ENCODE measurements at regions not wholly inside any gene's neighbourhood (a gene's known extent, or its start where the extent isn't known, plus 50 kb on each side); places are given as distances from the start of the nearest gene placed in this dataset.
"Not testable (repeated sequence)": the region's sequence is repeated elsewhere in the genome, so short reads cannot be mapped to it uniquely, and the experiment has no call there.

DNA sequence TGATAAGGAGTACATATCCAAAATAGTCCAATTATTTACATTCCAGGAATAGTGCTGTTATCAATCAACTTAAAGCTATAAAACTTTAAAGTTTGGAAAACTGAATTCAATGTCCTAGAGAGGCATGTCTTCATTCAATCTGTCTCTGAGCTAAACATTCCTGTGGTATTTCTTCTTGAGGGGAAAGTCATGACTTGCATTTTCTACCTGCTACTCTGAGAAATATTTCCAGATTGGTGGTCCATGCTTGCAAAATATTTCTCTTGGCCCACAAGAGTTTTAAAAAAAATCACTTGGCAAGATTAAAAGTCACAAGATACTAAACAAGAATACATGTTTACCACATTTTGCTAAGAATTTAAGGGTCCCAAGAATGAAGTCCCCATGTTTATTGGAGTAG is 63.6 kb upstream of the HGF start:
- no peak for DNase-seq (ENCODE audit: low spot score)

DNA sequence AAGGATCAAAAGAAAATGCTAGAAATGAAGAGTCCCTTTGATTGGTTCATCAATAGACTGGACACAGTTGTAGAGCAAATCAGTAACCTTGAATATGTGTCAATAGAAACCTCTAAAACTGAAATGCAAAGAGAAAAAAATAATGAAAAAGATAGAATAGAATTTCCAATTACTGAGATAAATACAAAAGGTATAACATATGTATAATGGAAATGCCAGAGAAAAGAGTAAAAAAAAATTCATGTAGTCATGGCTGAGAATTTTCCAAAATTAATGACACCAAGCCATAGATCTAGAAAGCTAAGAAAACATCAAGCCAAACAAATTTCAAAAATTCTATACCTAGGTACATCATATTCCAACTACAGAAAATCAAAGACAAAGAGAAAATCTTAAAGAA is 62.0 kb upstream of the HGF start:
- no peak for DNase-seq (ENCODE audit: low spot score)

DNA sequence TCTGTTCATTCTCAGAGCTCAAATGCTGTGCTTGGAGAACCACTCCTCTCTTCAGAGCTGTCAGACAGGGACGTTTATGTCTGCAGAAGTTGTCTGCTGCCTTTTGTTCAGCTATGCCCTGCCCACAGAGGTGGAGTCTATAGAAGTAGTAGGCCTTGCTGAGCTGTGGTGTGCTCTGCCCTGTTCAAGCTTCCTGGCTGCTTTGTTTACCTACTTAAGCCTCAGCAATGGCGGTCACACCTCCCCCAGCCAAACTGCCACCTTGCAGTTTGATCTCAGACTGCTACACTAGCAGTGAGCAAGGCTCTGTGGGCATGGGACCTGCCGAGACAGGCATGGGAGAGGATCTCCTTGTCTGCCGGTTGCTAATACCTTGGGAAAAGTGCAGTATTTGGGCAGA is 59.7 kb upstream of the HGF start:
- DNase-seq (ENCODE audit: low spot score): not testable (repeated sequence)

DNA sequence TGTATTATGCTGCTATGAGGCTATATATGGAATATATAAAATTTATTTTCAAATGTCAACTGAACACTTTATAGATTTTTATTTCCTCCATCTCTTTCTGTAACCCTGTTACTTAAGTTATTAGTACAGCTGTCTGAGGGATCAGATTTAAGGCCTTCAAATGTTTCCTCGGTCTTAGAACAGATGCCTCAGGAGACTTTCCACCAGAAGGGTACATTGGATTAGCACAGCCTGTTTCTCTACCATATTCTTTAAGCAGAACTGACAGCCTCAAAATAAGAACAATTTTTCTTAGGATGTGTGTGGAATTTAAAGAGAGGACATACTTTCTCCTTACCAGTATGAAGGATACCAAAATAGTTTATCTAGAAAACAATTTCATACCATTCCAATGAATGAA is 53.0 kb upstream of the HGF start:
- no peak for DNase-seq (ENCODE audit: low spot score)

DNA sequence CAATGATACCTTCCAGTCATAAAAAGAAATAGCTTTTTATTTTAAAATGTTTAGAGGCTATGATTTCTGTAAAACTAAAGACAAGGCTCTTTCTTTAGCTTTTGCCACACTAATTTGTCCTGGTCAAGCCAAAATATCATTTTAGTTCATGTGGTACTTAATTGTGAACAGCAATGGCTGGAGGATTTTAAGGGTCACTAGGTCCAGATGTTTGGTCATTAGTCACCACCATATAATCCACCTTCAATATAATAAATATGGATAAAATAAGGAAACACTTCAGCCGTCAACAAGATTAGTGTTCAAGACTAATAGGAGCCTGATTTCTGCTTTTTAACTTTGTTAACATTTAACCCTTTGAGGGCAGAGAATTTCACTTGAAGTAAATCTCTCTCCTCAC is 50.0 kb upstream of the HGF start:
- no peak for DNase-seq (ENCODE audit: low spot score)
